Neural progenitor cell (in vitro differentiated cells): ENCODE measurements at regions not wholly inside any gene's neighbourhood (a gene's known extent, or its start where the extent isn't known, plus 50 kb on each side); places are given as distances from the start of the nearest gene placed in this dataset.

Source experiments
- DNase-seq: peaks from one replicate; pipeline ENCODE4 v3.0.0-alpha.2; 2016; ENCODE audit warnings: low spot score
- H2AFZ ChIP-seq: fragments of 200-600 bp; sonication (generic); replicated peaks from 2 replicates; pipeline ENCODE4 v1.6.1; 2016; ENCODE audit warnings: antibody characterized with exemption
- H3F3A ChIP-seq: fragments of 200-600 bp; sonication (generic); 2 replicates; pipeline ENCODE4 v1.6.1; 2016; ENCODE audit warnings: antibody characterized with exemption, low read depth
- H3K27ac ChIP-seq: fragments of 200-600 bp; sonication (generic); 2 replicates; pipeline ENCODE4 v1.5.1; 2016; ENCODE audit warnings: mild to moderate bottlenecking
- H3K27me3 ChIP-seq: fragments of 200-600 bp; sonication (generic); 2 replicates; pipeline ENCODE4 v1.6.1; 2016; ENCODE audit warnings: mild to moderate bottlenecking, moderate library complexity
- H3K36me3 ChIP-seq: fragments of 200-600 bp; sonication (generic); 2 replicates; pipeline ENCODE4 v1.5.1; 2016
- H3K4me1 ChIP-seq: fragments of 200-600 bp; sonication (generic); 2 replicates; pipeline ENCODE4 v1.6.1; 2016; ENCODE audit warnings: mixed run types
- H3K4me2 ChIP-seq: fragments of 200-600 bp; sonication (generic); 2 replicates; pipeline ENCODE4 v1.6.1; 2016
- H3K4me3 ChIP-seq: fragments of 200-600 bp; sonication (generic); 2 replicates; pipeline ENCODE4 v1.5.1; 2016
- H3K79me2 ChIP-seq: fragments of 200-600 bp; sonication (generic); 2 replicates; pipeline ENCODE4 v1.6.1; 2016; ENCODE audit warnings: low read depth
- H3K9ac ChIP-seq: fragments of 200-600 bp; sonication (generic); 2 replicates; pipeline ENCODE4 v1.6.1; 2016
- H3K9me3 ChIP-seq: fragments of 200-600 bp; sonication (generic); 2 replicates; pipeline ENCODE4 v1.5.1; 2016; ENCODE audit warnings: low read depth
- H4K20me1 ChIP-seq: fragments of 200-600 bp; sonication (generic); 2 replicates; pipeline ENCODE4 v1.6.1; 2016; ENCODE audit warnings: low read depth
- H3K27ac Mint-ChIP-seq: 3 replicates; pipeline ENCODE4 v1.8.0; 2021; ENCODE audit warnings: mixed read lengths
- H3K27me3 Mint-ChIP-seq: 2 replicates; pipeline ENCODE4 v1.8.0; 2022; ENCODE audit warnings: low read depth, mild to moderate bottlenecking, inconsistent platforms, moderate library complexity, mixed read lengths; ENCODE audit not compliant: insufficient read depth
- H3K36me3 Mint-ChIP-seq: 3 replicates; pipeline ENCODE4 v1.8.0; 2021; ENCODE audit warnings: mixed read lengths
- H3K4me1 Mint-ChIP-seq: 3 replicates; pipeline ENCODE4 v1.8.0; 2021; ENCODE audit warnings: mixed read lengths
- H3K4me3 Mint-ChIP-seq: 3 replicates; pipeline ENCODE4 v1.8.0; 2021; ENCODE audit warnings: mild to moderate bottlenecking, moderate library complexity, mixed read lengths
- H3K9me3 Mint-ChIP-seq: 3 replicates; pipeline ENCODE4 v1.8.0; 2020; ENCODE audit warnings: mixed read lengths
- EZH2 ChIP-seq: fragments of 200-600 bp; sonication (generic); IDR thresholded peaks from 2 replicates; pipeline ENCODE4 v1.6.1; 2017; ENCODE audit warnings: antibody characterized with exemption, mild to moderate bottlenecking, moderate library complexity
- EZH2phosphoT487 ChIP-seq: fragments of 200-600 bp; sonication (generic); IDR thresholded peaks from 2 replicates; pipeline ENCODE4 v1.6.1; 2017; ENCODE audit warnings: antibody characterized with exemption
- TF ChIP-seq, protein P1 (sequence below): fragments of 200-600 bp; sonication (generic); IDR thresholded peaks from 2 replicates; pipeline ENCODE4 v1.5.1; 2017; ENCODE audit warnings: antibody characterized with exemption, mild to moderate bottlenecking

- no peaks in the 10 kb centered on the region for H3F3A ChIP-seq
- TF ChIP-seq EZH2phosphoT487 (no peak), EZH2 (no peak)
- TF ChIP-seq, protein P1, sequence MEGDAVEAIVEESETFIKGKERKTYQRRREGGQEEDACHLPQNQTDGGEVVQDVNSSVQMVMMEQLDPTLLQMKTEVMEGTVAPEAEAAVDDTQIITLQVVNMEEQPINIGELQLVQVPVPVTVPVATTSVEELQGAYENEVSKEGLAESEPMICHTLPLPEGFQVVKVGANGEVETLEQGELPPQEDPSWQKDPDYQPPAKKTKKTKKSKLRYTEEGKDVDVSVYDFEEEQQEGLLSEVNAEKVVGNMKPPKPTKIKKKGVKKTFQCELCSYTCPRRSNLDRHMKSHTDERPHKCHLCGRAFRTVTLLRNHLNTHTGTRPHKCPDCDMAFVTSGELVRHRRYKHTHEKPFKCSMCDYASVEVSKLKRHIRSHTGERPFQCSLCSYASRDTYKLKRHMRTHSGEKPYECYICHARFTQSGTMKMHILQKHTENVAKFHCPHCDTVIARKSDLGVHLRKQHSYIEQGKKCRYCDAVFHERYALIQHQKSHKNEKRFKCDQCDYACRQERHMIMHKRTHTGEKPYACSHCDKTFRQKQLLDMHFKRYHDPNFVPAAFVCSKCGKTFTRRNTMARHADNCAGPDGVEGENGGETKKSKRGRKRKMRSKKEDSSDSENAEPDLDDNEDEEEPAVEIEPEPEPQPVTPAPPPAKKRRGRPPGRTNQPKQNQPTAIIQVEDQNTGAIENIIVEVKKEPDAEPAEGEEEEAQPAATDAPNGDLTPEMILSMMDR, result no peak
- Mint-ChIP-seq H3K27ac (no peak overlapping the region), H3K4me1 (no peaks in the 10 kb centered on the region), H3K9me3 (no peaks in the 10 kb centered on the region), H3K36me3 (no peaks in the 10 kb centered on the region), H3K4me3 (no peak overlapping the region), H3K27me3 (no peaks in the 10 kb centered on the region)
- H3K4me1 ChIP-seq, result no peaks in the 10 kb centered on the region
- no peaks in the 10 kb centered on the region for H3K79me2 ChIP-seq
- H3K4me3 ChIP-seq, result no peak overlapping the region
- no peak overlapping the region for H3K27ac ChIP-seq
- no peak overlapping the region for H3K9ac ChIP-seq
- DNase-seq, result no peak
- H3K36me3 ChIP-seq, result no peaks in the 10 kb centered on the region
- H4K20me1 ChIP-seq, result no peaks in the 10 kb centered on the region
- H3K9me3 ChIP-seq, result no peaks in the 10 kb centered on the region
- H2AFZ ChIP-seq, result no peak overlapping the region
- H3K4me2 ChIP-seq, result no peak overlapping the region
- H3K27me3 ChIP-seq, result no peaks in the 10 kb centered on the region
Observed at GRCh38 chr20:6241591-6241990, 118.8 kb upstream of the FERMT1 start.

DNA sequence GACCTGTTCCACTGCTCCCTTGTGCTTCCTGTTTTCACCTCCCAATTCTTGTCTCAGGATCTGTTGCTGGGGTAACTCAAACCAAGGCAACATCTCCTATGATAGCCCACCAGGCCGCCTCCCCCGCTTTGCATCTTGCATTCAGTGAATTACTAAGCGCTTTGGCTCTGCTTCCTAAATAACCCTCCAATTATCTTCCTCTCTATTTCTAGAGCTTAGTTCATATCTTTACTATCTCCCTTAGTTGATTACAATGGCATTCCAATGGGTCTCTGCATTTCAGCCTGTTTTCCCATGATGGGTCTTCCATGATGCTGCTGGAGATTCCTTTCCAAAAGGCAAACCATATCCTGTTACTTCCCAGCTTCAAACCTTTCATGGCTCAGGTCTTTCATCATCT is 117.2 kb upstream of the FERMT1 start:
- no peaks in the 10 kb centered on the region for H3K27me3 ChIP-seq
- TF ChIP-seq, protein P1, result no peak
- TF ChIP-seq EZH2, result no peak
- TF ChIP-seq EZH2phosphoT487, result no peak
- H3K9me3 ChIP-seq, result no peaks in the 10 kb centered on the region
- H3K27ac ChIP-seq, result no peak overlapping the region
- no peak overlapping the region for H3K9ac ChIP-seq
- no peaks in the 10 kb centered on the region for H3K27me3 Mint-ChIP-seq
- no peak overlapping the region for H2AFZ ChIP-seq
- H3K36me3 ChIP-seq, result no peaks in the 10 kb centered on the region
- no peaks in the 10 kb centered on the region for H3K4me1 Mint-ChIP-seq
- H3K27ac Mint-ChIP-seq, result no peak overlapping the region
- H3K4me3 ChIP-seq, result no peak overlapping the region
- H3K4me3 Mint-ChIP-seq, result no peak overlapping the region
- H4K20me1 ChIP-seq, result no peaks in the 10 kb centered on the region
- H3K9me3 Mint-ChIP-seq, result no peaks in the 10 kb centered on the region
- no peaks in the 10 kb centered on the region for H3K36me3 Mint-ChIP-seq
- no peak overlapping the region for H3K4me2 ChIP-seq
- DNase-seq, result no peak
- H3F3A ChIP-seq, result no peaks in the 10 kb centered on the region
- no peaks in the 10 kb centered on the region for H3K79me2 ChIP-seq
- H3K4me1 ChIP-seq, result no peaks in the 10 kb centered on the region

- Mint-ChIP-seq H3K4me1 (no peaks in the 10 kb centered on the region), H3K4me3 (no peak overlapping the region), H3K9me3 (no peaks in the 10 kb centered on the region), H3K27me3 (no peaks in the 10 kb centered on the region), H3K27ac (no peak overlapping the region), H3K36me3 (no peaks in the 10 kb centered on the region)
- H3K9ac ChIP-seq, result no peak overlapping the region
- no peaks in the 10 kb centered on the region for H3K36me3 ChIP-seq
- no peaks in the 10 kb centered on the region for H3K9me3 ChIP-seq
- no peak overlapping the region for H3K4me2 ChIP-seq
- no peak for TF ChIP-seq EZH2phosphoT487
- TF ChIP-seq EZH2, result no peak
- TF ChIP-seq, protein P1, result no peak
- H3K27ac ChIP-seq, result no peak overlapping the region
- no peak overlapping the region for H2AFZ ChIP-seq
- no peaks in the 10 kb centered on the region for H3K27me3 ChIP-seq
- no peaks in the 10 kb centered on the region for H4K20me1 ChIP-seq
- H3F3A ChIP-seq, result no peaks in the 10 kb centered on the region
- no peak for DNase-seq
- no peak overlapping the region for H3K4me3 ChIP-seq
- H3K4me1 ChIP-seq, result no peaks in the 10 kb centered on the region
- no peaks in the 10 kb centered on the region for H3K79me2 ChIP-seq
Observed at GRCh38 chr20:6238421-6238820, 115.6 kb upstream of the FERMT1 start.

GRCh38 chr20:6235510-6235909 is 112.7 kb upstream of the FERMT1 start:
- Histone ChIP-seq H2AFZ (no peak overlapping the region), H3K9me3 (no peaks in the 10 kb centered on the region), H3K36me3 (no peaks in the 10 kb centered on the region), H3F3A (no peaks in the 10 kb centered on the region), H3K27ac (no peak overlapping the region), H3K79me2 (no peaks in the 10 kb centered on the region), H3K4me2 (no peak overlapping the region), H4K20me1 (no peaks in the 10 kb centered on the region), H3K9ac (no peak overlapping the region), H3K4me3 (no peak overlapping the region), H3K27me3 (no peaks in the 10 kb centered on the region), H3K4me1 (no peaks in the 10 kb centered on the region)
- H3K9me3 Mint-ChIP-seq, result no peaks in the 10 kb centered on the region
- no peak overlapping the region for H3K27ac Mint-ChIP-seq
- no peaks in the 10 kb centered on the region for H3K27me3 Mint-ChIP-seq
- no peak overlapping the region for H3K4me3 Mint-ChIP-seq
- no peaks in the 10 kb centered on the region for H3K4me1 Mint-ChIP-seq
- no peak for DNase-seq
- TF ChIP-seq EZH2 (no peak), EZH2phosphoT487 (no peak)
- TF ChIP-seq, protein P1, result no peak
- H3K36me3 Mint-ChIP-seq, result no peaks in the 10 kb centered on the region
